HepG2 (cell line): ENCODE measurements at regions not wholly inside any gene's neighbourhood (a gene's known extent, or its start where the extent isn't known, plus 50 kb on each side); places are given as distances from the start of the nearest gene placed in this dataset.

Experiments used
- ARNT ChIP-seq: fragments of 450-650 bp; IDR thresholded peaks from 2 replicates; pipeline ENCODE4 v1.6.1; 2017
- FOXM1 ChIP-seq: sonication (generic); formaldehyde crosslinking; IDR thresholded peaks from 2 replicates; pipeline ENCODE4 v1.5.0; 2020; ENCODE audit warnings: missing genetic modification reagents
- MXD4 ChIP-seq: IDR thresholded peaks from 2 replicates; pipeline ENCODE4 v1.6.1; 2016; ENCODE audit warnings: mild to moderate bottlenecking, missing biosample characterization, missing genetic modification reagents
- ZBTB21 ChIP-seq: sonication (generic); formaldehyde crosslinking; IDR thresholded peaks from 2 replicates; pipeline ENCODE4 v1.4.0; 2020; ENCODE audit warnings: missing genetic modification reagents

DNA sequence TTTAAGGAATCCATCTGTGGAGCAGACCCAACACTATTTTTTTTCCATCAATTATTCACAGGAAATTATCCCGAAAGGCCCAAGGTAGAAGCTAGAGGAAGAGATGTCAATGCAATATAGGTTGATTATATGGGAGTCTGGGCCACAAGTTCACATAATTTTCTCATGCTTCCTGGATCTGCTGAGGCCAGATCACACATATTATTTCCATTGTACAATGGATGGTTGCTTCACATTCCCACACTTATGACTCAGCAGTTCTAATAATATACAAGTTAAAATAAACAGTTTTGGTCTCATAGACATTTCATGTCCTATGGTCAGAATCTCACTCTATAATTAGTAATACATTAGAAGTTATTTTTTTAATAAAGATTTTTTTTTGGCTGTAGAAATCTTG lies 66.0 kb upstream of the PTPRD start:
- TF ChIP-seq MXD4 (CRISPR knock-in tag) (no peak), FOXM1 (CRISPR knock-in tag) (no peak), ARNT (no peak), ZBTB21 (CRISPR knock-in tag) (no peak)
